ENCODE measurements at regions not wholly inside any gene's neighbourhood (a gene's known extent, or its start where the extent isn't known, plus 50 kb on each side); places are given as distances from the start of the nearest gene placed in this dataset.
A peak's percentile ranks its signal among the peaks of the same experiment; 100 is the strongest.

- Mint-ChIP-seq H3K4me1 (no peaks in the 10 kb centered on the region), H3K9me3 (no peaks in the 10 kb centered on the region), H3K4me3 (no peak overlapping the region), H3K27ac (no peak overlapping the region), H3K36me3 (no peaks in the 10 kb centered on the region), H3K27me3 (ENCODE audit: low read depth in 2 of 2) (no peaks in the 10 kb centered on the region)
- TF ChIP-seq, protein P1, sequence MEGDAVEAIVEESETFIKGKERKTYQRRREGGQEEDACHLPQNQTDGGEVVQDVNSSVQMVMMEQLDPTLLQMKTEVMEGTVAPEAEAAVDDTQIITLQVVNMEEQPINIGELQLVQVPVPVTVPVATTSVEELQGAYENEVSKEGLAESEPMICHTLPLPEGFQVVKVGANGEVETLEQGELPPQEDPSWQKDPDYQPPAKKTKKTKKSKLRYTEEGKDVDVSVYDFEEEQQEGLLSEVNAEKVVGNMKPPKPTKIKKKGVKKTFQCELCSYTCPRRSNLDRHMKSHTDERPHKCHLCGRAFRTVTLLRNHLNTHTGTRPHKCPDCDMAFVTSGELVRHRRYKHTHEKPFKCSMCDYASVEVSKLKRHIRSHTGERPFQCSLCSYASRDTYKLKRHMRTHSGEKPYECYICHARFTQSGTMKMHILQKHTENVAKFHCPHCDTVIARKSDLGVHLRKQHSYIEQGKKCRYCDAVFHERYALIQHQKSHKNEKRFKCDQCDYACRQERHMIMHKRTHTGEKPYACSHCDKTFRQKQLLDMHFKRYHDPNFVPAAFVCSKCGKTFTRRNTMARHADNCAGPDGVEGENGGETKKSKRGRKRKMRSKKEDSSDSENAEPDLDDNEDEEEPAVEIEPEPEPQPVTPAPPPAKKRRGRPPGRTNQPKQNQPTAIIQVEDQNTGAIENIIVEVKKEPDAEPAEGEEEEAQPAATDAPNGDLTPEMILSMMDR (IDR thresholded peaks at IDR 0.05), result peak; percentile 9
- DNase-seq, result peak in 1 of 2 donors; percentile 3
- H3K27me3 ChIP-seq (ENCODE audit: control insufficient read depth, insufficient read depth, low read length), result no peaks in the 10 kb centered on the region
- H3K9me3 ChIP-seq (ENCODE audit: control insufficient read depth, insufficient read depth, low read length), result no peaks in the 10 kb centered on the region
- no peaks in the 10 kb centered on the region for H3K4me1 ChIP-seq (ENCODE audit: control insufficient read depth, insufficient read depth, low read length)
- no peak for ATAC-seq
- WGBS (ENCODE audit: insufficient coverage), result 66% methylated on average over 3 of the region's 4 CpGs
- no peak overlapping the region for H3K4me3 ChIP-seq (ENCODE audit: low read length)
- H3K27ac ChIP-seq (ENCODE audit: low read length), result no peak overlapping the region
- intact Hi-C loops (cut with micrococcal nuclease), result no loop called here
- no peaks in the 10 kb centered on the region for H3K36me3 ChIP-seq (ENCODE audit: control insufficient read depth, insufficient read depth, low read length)
Measured at GRCh38 chr5:97425511-97425910, 242.5 kb upstream of the RIOK2 start.

GRCh38 chr5:97427235-97427634 is 244.2 kb upstream of the RIOK2 start:
- no peak for DNase-seq
- Histone ChIP-seq H3K36me3 (ENCODE audit: control insufficient read depth, insufficient read depth, low read length) (no peaks in the 10 kb centered on the region), H3K27me3 (ENCODE audit: control insufficient read depth, insufficient read depth, low read length) (no peaks in the 10 kb centered on the region), H3K9me3 (ENCODE audit: control insufficient read depth, insufficient read depth, low read length) (no peaks in the 10 kb centered on the region), H3K4me3 (ENCODE audit: low read length) (no peak overlapping the region), H3K4me1 (ENCODE audit: control insufficient read depth, insufficient read depth, low read length) (no peaks in the 10 kb centered on the region), H3K27ac (ENCODE audit: low read length) (no peak overlapping the region)
- Mint-ChIP-seq H3K4me1 (no peaks in the 10 kb centered on the region), H3K4me3 (no peak overlapping the region), H3K27ac (no peak overlapping the region), H3K9me3 (no peaks in the 10 kb centered on the region), H3K27me3 (ENCODE audit: low read depth in 2 of 2) (no peaks in the 10 kb centered on the region), H3K36me3 (no peaks in the 10 kb centered on the region)
- intact Hi-C loops (cut with micrococcal nuclease), result no loop called here
- ATAC-seq, result no peak
- TF ChIP-seq, protein P1 (IDR thresholded peaks at IDR 0.05), result no peak
- 67% methylated on average over 1 of the region's 2 CpGs for WGBS (ENCODE audit: insufficient coverage)

DNA sequence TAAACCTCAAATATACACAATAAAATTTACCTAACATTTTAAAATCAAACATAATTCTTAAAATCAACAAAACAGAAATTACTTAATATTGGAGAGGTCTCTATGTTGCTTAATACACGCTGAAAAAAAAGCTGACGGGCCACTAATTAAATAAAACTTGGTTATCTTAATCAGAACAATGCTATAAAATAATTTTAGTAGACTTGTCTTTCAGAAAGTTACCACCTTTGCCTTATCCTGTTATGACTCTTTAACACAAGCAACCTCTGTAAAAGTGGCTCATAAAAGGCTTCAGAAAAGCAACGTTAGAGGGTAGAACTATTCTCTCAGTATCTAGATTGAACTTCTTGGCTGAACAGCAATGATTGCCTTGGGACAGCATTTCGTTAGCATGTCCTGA is 251.0 kb upstream of the RIOK2 start:
- intact Hi-C loops (cut with micrococcal nuclease), result no loop called here
- no peaks in the 10 kb centered on the region for H3K36me3 ChIP-seq (ENCODE audit: control insufficient read depth, insufficient read depth, low read length)
- no peaks in the 10 kb centered on the region for H3K27me3 ChIP-seq (ENCODE audit: control insufficient read depth, insufficient read depth, low read length)
- no peak overlapping the region for H3K4me3 Mint-ChIP-seq
- ATAC-seq (no peak), DNase-seq (no peak)
- H3K4me1 ChIP-seq (ENCODE audit: control insufficient read depth, insufficient read depth, low read length), result no peaks in the 10 kb centered on the region
- no peaks in the 10 kb centered on the region for H3K4me1 Mint-ChIP-seq
- no peaks in the 10 kb centered on the region for H3K9me3 ChIP-seq (ENCODE audit: control insufficient read depth, insufficient read depth, low read length)
- no peak overlapping the region for H3K27ac Mint-ChIP-seq
- H3K9me3 Mint-ChIP-seq, result no peaks in the 10 kb centered on the region
- H3K36me3 Mint-ChIP-seq, result no peaks in the 10 kb centered on the region
- 23% methylated on average over 2 of the region's 4 CpGs for WGBS (ENCODE audit: insufficient coverage)
- H3K27ac ChIP-seq (ENCODE audit: low read length), result no peak overlapping the region
- TF ChIP-seq, protein P1 (IDR thresholded peaks at IDR 0.05), result no peak
- H3K27me3 Mint-ChIP-seq (ENCODE audit: low read depth in 2 of 2), result peaks cover 0 to 3% of the 10 kb centered on the region in 2 donors
- no peak overlapping the region for H3K4me3 ChIP-seq (ENCODE audit: low read length)

GRCh38 chr5:97436405-97436804 is 253.4 kb upstream of the RIOK2 start:
- no peaks in the 10 kb centered on the region for H3K9me3 ChIP-seq (ENCODE audit: control insufficient read depth, insufficient read depth, low read length)
- H3K27ac ChIP-seq (ENCODE audit: low read length), result no peak overlapping the region
- no peak overlapping the region for H3K27ac Mint-ChIP-seq
- no peak for ATAC-seq
- TF ChIP-seq, protein P1 (IDR thresholded peaks at IDR 0.05), result no peak
- peaks cover 0 to 3% of the 10 kb centered on the region in 2 donors for H3K27me3 Mint-ChIP-seq (ENCODE audit: low read depth in 2 of 2)
- no peak for DNase-seq
- H3K4me1 Mint-ChIP-seq, result no peaks in the 10 kb centered on the region
- H3K4me3 ChIP-seq (ENCODE audit: low read length), result no peak overlapping the region
- no peaks in the 10 kb centered on the region for H3K4me1 ChIP-seq (ENCODE audit: control insufficient read depth, insufficient read depth, low read length)
- no peaks in the 10 kb centered on the region for H3K36me3 Mint-ChIP-seq
- peaks cover 3 to 5% of the 10 kb centered on the region in 2 donors for H3K9me3 Mint-ChIP-seq
- H3K36me3 ChIP-seq (ENCODE audit: control insufficient read depth, insufficient read depth, low read length), result no peaks in the 10 kb centered on the region
- intact Hi-C loops (cut with micrococcal nuclease), result no loop called here
- H3K4me3 Mint-ChIP-seq, result no peak overlapping the region
- H3K27me3 ChIP-seq (ENCODE audit: control insufficient read depth, insufficient read depth, low read length), result no peaks in the 10 kb centered on the region
